GM13977 (cell line): ENCODE measurements at regions not wholly inside any gene's neighbourhood (a gene's known extent, or its start where the extent isn't known, plus 50 kb on each side); places are given as distances from the start of the nearest gene placed in this dataset.
"Not testable (repeated sequence)": the region's sequence is repeated elsewhere in the genome, so short reads cannot be mapped to it uniquely, and the experiment has no call there.

Experiments used
- DNase-seq: peaks from one replicate; pipeline ENCODE4 v3.0.0; 2012; ENCODE audit warnings: low spot score
- CTCF ChIP-seq: IDR thresholded peaks from 2 replicates; pipeline ENCODE4 v1.5.1; 2012; ENCODE audit warnings: mild to moderate bottlenecking, control low read depth; ENCODE audit not compliant: insufficient read depth; ENCODE audit errors: extremely low read depth, missing control alignments
- in situ Hi-C: fragments of 300-500 bp; cut with MboI; formaldehyde crosslinking; loops from one replicate; pipeline ENCODE4 v1.12.0; 2022; ENCODE audit warnings: low sequenced_read_pairs, low pct_unique_long_range_greater_than_20kb, mixed read lengths, inconsistent platforms; ENCODE audit not compliant: unreplicated experiment

- in situ Hi-C loops: no loop called here
Measured at GRCh38 chr12:67475725-67476124, 172.8 kb upstream of the DYRK2 start.

GRCh38 chr12:67477681-67478265 lies 170.8 kb upstream of the DYRK2 start:
- no peak for TF ChIP-seq CTCF

More at GRCh38 chr12:67475725-67476124, 172.8 kb upstream of the DYRK2 start:
- TF ChIP-seq CTCF: no peak
- no peak for DNase-seq

GRCh38 chr12:67482751-67483661 lies 165.5 kb upstream of the DYRK2 start:
- peak; percentile 4 for DNase-seq
- no peak for TF ChIP-seq CTCF
- in situ Hi-C loops: no loop called here

More at GRCh38 chr12:67477681-67478265, 170.8 kb upstream of the DYRK2 start:
- in situ Hi-C loops: no loop called here
- DNase-seq: no peak

GRCh38 chr12:67483871-67484554 lies 164.5 kb upstream of the DYRK2 start:
- no peak for DNase-seq
- in situ Hi-C loops: no loop called here
- TF ChIP-seq CTCF: no peak

- no peak for DNase-seq
- TF ChIP-seq CTCF: no peak
- in situ Hi-C loops: no loop called here
Measured at GRCh38 chr12:67484791-67485480, 163.6 kb upstream of the DYRK2 start.

- in situ Hi-C loops: no loop called here
- TF ChIP-seq CTCF: no peak
- no peak for DNase-seq
Measured at GRCh38 chr12:67486671-67487070, 161.9 kb upstream of the DYRK2 start.

- DNase-seq, in situ Hi-C loops: not testable (repeated sequence)
Measured at GRCh38 chr12:67488349-67488748, 160.2 kb upstream of the DYRK2 start.
